SKM-1 (cell line): ENCODE measurements at regions not wholly inside any gene's neighbourhood (a gene's known extent, or its start where the extent isn't known, plus 50 kb on each side); places are given as distances from the start of the nearest gene placed in this dataset.

Experiments used
- DNase-seq: peaks from one replicate; lab custom pipeline; 2025; ENCODE audit not compliant: unreplicated experiment; lab: John Stamatoyannopoulos, UW

- no peak for DNase-seq
Observed at GRCh38 chr6:119915971-119916370, 566.4 kb upstream of the MAN1A1 start.

GRCh38 chr6:119908157-119908556 is 558.6 kb upstream of the MAN1A1 start:
- DNase-seq, result no peak

- DNase-seq, result no peak
Observed at GRCh38 chr6:119902681-119903080, 553.1 kb upstream of the MAN1A1 start.

- no peak for DNase-seq
Observed at GRCh38 chr6:119896806-119897205, 547.2 kb upstream of the MAN1A1 start.

- no peak for DNase-seq
Observed at GRCh38 chr6:119895626-119896025, 546.1 kb upstream of the MAN1A1 start.

- no peak for DNase-seq
Observed at GRCh38 chr6:119894811-119895210, 545.2 kb upstream of the MAN1A1 start.

GRCh38 chr6:119891644-119892043 is 542.1 kb upstream of the MAN1A1 start:
- no peak for DNase-seq

GRCh38 chr6:119891206-119891605 is 541.6 kb upstream of the MAN1A1 start:
- no peak for DNase-seq

GRCh38 chr6:119890470-119890869 is 540.9 kb upstream of the MAN1A1 start:
- DNase-seq, result no peak

- DNase-seq, result no peak
Observed at GRCh38 chr6:119887666-119888065, 538.1 kb upstream of the MAN1A1 start.

- DNase-seq, result no peak
Observed at GRCh38 chr6:119881416-119881815, 531.9 kb upstream of the MAN1A1 start.

- DNase-seq, result no peak
Observed at GRCh38 chr6:119880840-119881239, 531.3 kb upstream of the MAN1A1 start.

GRCh38 chr6:119879731-119880130 is 530.2 kb upstream of the MAN1A1 start:
- no peak for DNase-seq

- no peak for DNase-seq
Observed at GRCh38 chr6:119874381-119874780, 524.8 kb upstream of the MAN1A1 start.

- no peak for DNase-seq
Observed at GRCh38 chr6:119873107-119873506, 523.5 kb upstream of the MAN1A1 start.

GRCh38 chr6:119871520-119871919 is 522.0 kb upstream of the MAN1A1 start:
- DNase-seq, result no peak

GRCh38 chr6:119865466-119866350 is 516.1 kb upstream of the MAN1A1 start:
- no peak for DNase-seq

- no peak for DNase-seq
Observed at GRCh38 chr6:119862719-119863118, 513.2 kb upstream of the MAN1A1 start.

- DNase-seq, result no peak
Observed at GRCh38 chr6:119858901-119859300, 509.3 kb upstream of the MAN1A1 start.

- DNase-seq, result no peak
Observed at GRCh38 chr6:119856136-119856535, 506.6 kb upstream of the MAN1A1 start.

- DNase-seq, result no peak
Observed at GRCh38 chr6:119848696-119849095, 499.1 kb upstream of the MAN1A1 start.

- DNase-seq, result no peak
Observed at GRCh38 chr6:119845161-119845560, 495.6 kb upstream of the MAN1A1 start.

- no peak for DNase-seq
Observed at GRCh38 chr6:119844387-119844786, 494.8 kb upstream of the MAN1A1 start.
